ENCODE measurements at regions not wholly inside any gene's neighbourhood (a gene's known extent, or its start where the extent isn't known, plus 50 kb on each side); places are given as distances from the start of the nearest gene placed in this dataset.
A peak's percentile ranks its signal among the peaks of the same experiment; 100 is the strongest.

GRCh38 chr11:112728288-112728687 lies 232.9 kb upstream of the NCAM1 start:
- Mint-ChIP-seq H3K27me3 (peaks cover 4% of the 10 kb centered on the region), H3K9me3 (peaks cover 0 to 4% (median 0%) of the 10 kb centered on the region in 3 donors), H3K27ac (no peak overlapping the region), H3K4me3 (no peak overlapping the region), H3K4me1 (no peaks in the 10 kb centered on the region), H3K36me3 (no peaks in the 10 kb centered on the region)

DNA sequence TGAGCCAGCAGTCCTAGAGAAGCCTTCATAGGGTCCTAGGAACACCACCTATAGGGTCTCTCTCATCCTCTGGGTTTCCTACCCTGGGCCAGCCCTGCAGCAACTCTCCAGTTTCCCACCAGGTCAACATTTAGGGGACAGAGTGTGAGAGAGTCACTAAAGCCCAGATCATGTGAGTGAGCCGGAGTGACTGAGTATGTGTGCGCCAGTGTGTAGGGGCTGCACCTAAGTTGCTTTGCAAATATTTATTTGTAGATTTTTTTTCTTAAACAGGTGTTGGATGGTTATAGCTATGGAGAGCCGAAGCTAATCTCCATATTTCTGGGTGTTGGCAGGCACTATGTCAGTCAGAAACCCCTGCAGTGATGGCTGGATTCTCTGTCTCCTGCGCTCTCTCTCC lies 232.5 kb upstream of the NCAM1 start:
- no peak overlapping the region for H3K4me3 Mint-ChIP-seq
- no peak overlapping the region for H3K27ac Mint-ChIP-seq
- H3K9me3 Mint-ChIP-seq = peaks cover 0 to 4% (median 0%) of the 10 kb centered on the region in 3 donors
- H3K4me1 Mint-ChIP-seq = no peaks in the 10 kb centered on the region
- H3K36me3 Mint-ChIP-seq = no peaks in the 10 kb centered on the region
- peaks cover 4% of the 10 kb centered on the region for H3K27me3 Mint-ChIP-seq

GRCh38 chr11:112730591-112730990 lies 230.6 kb upstream of the NCAM1 start:
- Mint-ChIP-seq H3K27me3 (peaks cover 4% of the 10 kb centered on the region), H3K4me1 (no peaks in the 10 kb centered on the region), H3K9me3 (peaks cover 0 to 4% (median 0%) of the 10 kb centered on the region in 3 donors), H3K27ac (no peak overlapping the region), H3K4me3 (no peak overlapping the region), H3K36me3 (no peaks in the 10 kb centered on the region)

GRCh38 chr11:112731538-112731937 lies 229.7 kb upstream of the NCAM1 start:
- Mint-ChIP-seq H3K9me3 (peaks cover 0 to 5% (median 0%) of the 10 kb centered on the region in 3 donors), H3K4me1 (no peaks in the 10 kb centered on the region), H3K27ac (no peak overlapping the region), H3K36me3 (no peaks in the 10 kb centered on the region), H3K4me3 (peak overlapping the region in 1 of 4 donors; percentile 13), H3K27me3 (peaks cover 2% of the 10 kb centered on the region)

DNA sequence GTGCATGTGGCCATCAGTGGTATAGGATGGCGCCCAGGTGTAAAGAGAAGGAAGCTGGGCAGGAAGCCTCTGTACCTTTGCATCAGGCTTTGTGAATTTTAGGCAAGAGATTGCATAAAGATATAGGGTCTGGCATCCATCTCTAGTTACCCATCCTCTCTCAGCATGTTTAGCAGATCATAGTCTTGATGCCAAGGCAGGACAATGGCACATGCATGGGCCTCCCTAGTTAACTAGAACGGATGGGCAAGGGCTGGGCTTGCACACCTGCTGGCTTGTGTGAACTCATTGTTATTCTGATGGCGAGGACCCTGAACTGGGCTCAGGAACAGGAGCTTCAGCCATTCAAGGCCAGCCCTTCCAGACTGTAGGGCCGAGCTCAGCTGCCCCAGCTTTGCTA lies 229.2 kb upstream of the NCAM1 start:
- Mint-ChIP-seq H3K27ac (no peak overlapping the region), H3K4me1 (no peaks in the 10 kb centered on the region), H3K27me3 (peaks cover 2% of the 10 kb centered on the region), H3K9me3 (peaks cover 0 to 5% (median 0%) of the 10 kb centered on the region in 3 donors), H3K36me3 (no peaks in the 10 kb centered on the region), H3K4me3 (peak overlapping the region in 1 of 4 donors; percentile 13)

GRCh38 chr11:112734207-112734606 lies 227.0 kb upstream of the NCAM1 start:
- H3K36me3 Mint-ChIP-seq = no peaks in the 10 kb centered on the region
- H3K4me3 Mint-ChIP-seq = no peak overlapping the region
- peaks cover 5% of the 10 kb centered on the region for H3K27me3 Mint-ChIP-seq
- H3K4me1 Mint-ChIP-seq = no peaks in the 10 kb centered on the region
- peaks cover 0 to 5% (median 0%) of the 10 kb centered on the region in 3 donors for H3K9me3 Mint-ChIP-seq
- no peak overlapping the region for H3K27ac Mint-ChIP-seq

DNA sequence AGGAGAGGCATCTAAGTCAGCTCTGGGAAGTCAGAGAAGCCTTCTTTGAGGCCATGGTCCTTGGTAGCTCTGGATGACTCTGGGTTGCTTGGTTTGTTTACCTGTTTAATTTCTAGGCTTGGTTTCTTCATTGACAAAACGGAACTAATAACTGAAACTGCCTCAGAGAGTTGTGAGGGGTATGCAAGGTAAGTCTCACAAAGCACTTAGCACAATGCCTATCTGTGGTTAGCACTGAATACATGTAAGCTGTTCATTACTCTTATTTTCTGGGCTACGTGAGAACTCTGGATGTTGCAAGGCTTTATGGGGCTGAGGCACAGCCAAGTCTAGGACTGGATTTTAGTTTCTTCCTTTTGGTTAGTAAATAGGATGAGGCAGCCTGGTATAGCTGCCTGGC lies 225.8 kb upstream of the NCAM1 start:
- no peaks in the 10 kb centered on the region for H3K36me3 Mint-ChIP-seq
- no peaks in the 10 kb centered on the region for H3K4me1 Mint-ChIP-seq
- H3K27ac Mint-ChIP-seq = no peak overlapping the region
- no peak overlapping the region for H3K4me3 Mint-ChIP-seq
- H3K9me3 Mint-ChIP-seq = peaks cover 0 to 5% (median 0%) of the 10 kb centered on the region in 3 donors
- H3K27me3 Mint-ChIP-seq = peaks cover 5% of the 10 kb centered on the region

GRCh38 chr11:112744041-112744440 lies 217.2 kb upstream of the NCAM1 start:
- H3K27me3 Mint-ChIP-seq = peaks cover 7% of the 10 kb centered on the region

GRCh38 chr11:112745973-112746372 lies 215.2 kb upstream of the NCAM1 start:
- Mint-ChIP-seq H3K27me3 (peaks cover 7% of the 10 kb centered on the region), H3K27ac (no peak overlapping the region)

More at GRCh38 chr11:112744041-112744440, 217.2 kb upstream of the NCAM1 start:
- no peaks in the 10 kb centered on the region for H3K36me3 Mint-ChIP-seq
- H3K4me3 Mint-ChIP-seq = no peak overlapping the region
- no peaks in the 10 kb centered on the region for H3K4me1 Mint-ChIP-seq
- no peak overlapping the region for H3K27ac Mint-ChIP-seq
- H3K9me3 Mint-ChIP-seq = peaks cover 0 to 2% (median 2%) of the 10 kb centered on the region in 3 donors

GRCh38 chr11:112748252-112748651 lies 213.0 kb upstream of the NCAM1 start:
- H3K36me3 Mint-ChIP-seq = no peaks in the 10 kb centered on the region
- H3K27me3 Mint-ChIP-seq = peaks cover 7% of the 10 kb centered on the region
- H3K9me3 Mint-ChIP-seq = peaks cover 0 to 2% (median 2%) of the 10 kb centered on the region in 3 donors
- H3K4me3 Mint-ChIP-seq = peak overlapping the region in 1 of 4 donors; percentile 48
- no peaks in the 10 kb centered on the region for H3K4me1 Mint-ChIP-seq
- H3K27ac Mint-ChIP-seq = no peak overlapping the region

More at GRCh38 chr11:112745973-112746372, 215.2 kb upstream of the NCAM1 start:
- no peaks in the 10 kb centered on the region for H3K36me3 Mint-ChIP-seq
- no peaks in the 10 kb centered on the region for H3K4me1 Mint-ChIP-seq
- peaks cover 0 to 2% (median 2%) of the 10 kb centered on the region in 3 donors for H3K9me3 Mint-ChIP-seq
- peak overlapping the region in 3 of 4 donors; percentile 34 to 49 (median 34) for H3K4me3 Mint-ChIP-seq

GRCh38 chr11:112748713-112749543 lies 212.3 kb upstream of the NCAM1 start:
- Mint-ChIP-seq H3K9me3 (peaks cover 0 to 2% (median 2%) of the 10 kb centered on the region in 3 donors), H3K36me3 (no peaks in the 10 kb centered on the region), H3K4me1 (no peaks in the 10 kb centered on the region), H3K4me3 (no peak overlapping the region), H3K27me3 (peaks cover 7% of the 10 kb centered on the region), H3K27ac (no peak overlapping the region)

DNA sequence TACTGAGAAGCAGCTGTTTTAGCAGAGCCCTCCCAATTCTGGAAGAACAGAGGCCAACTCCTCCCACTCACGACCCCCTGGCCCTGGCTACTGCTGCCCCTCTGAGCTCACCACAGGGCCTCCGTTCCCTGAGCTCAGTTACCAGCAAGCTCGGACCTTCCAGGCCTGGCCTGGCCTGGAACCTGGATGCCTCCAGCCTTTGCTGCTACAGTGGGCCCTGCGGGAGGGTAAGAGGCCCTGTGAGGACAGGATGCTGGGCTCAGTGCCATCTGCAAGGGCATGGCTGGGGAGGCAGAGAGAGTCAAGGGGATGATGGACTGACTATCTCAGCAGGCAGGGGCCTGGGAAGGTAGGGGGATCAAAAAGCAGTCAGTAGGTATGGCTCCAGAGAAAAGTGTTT lies 209.9 kb upstream of the NCAM1 start:
- H3K4me1 Mint-ChIP-seq = no peaks in the 10 kb centered on the region
- H3K27ac Mint-ChIP-seq = no peak overlapping the region
- H3K9me3 Mint-ChIP-seq = peaks cover 0 to 2% (median 0%) of the 10 kb centered on the region in 3 donors
- H3K27me3 Mint-ChIP-seq = peaks cover 1% of the 10 kb centered on the region
- H3K36me3 Mint-ChIP-seq = no peaks in the 10 kb centered on the region
- H3K4me3 Mint-ChIP-seq = no peak overlapping the region

DNA sequence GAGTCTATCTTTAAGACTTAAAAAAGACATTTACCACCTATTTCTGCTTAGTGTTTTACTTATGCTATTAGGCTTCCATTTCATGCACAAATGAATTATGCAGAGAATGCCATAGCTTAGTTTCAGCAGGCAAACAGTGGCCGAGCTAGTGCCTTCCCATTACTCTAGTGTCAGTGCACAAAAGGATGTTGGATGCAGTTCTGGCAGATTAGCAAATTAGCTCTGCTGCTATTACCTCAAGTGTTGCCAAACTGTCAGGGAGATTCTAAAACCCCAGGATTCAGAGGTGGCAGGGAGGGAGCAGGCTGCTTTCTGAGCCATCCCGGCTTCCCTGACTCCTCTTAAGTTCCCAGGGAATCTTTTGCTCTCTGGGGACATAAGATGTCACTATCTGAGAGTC lies 209.4 kb upstream of the NCAM1 start:
- Mint-ChIP-seq H3K36me3 (no peaks in the 10 kb centered on the region), H3K27ac (no peak overlapping the region), H3K4me1 (no peaks in the 10 kb centered on the region), H3K9me3 (peaks cover 0 to 2% (median 0%) of the 10 kb centered on the region in 3 donors), H3K4me3 (no peak overlapping the region), H3K27me3 (peaks cover 1% of the 10 kb centered on the region)

DNA sequence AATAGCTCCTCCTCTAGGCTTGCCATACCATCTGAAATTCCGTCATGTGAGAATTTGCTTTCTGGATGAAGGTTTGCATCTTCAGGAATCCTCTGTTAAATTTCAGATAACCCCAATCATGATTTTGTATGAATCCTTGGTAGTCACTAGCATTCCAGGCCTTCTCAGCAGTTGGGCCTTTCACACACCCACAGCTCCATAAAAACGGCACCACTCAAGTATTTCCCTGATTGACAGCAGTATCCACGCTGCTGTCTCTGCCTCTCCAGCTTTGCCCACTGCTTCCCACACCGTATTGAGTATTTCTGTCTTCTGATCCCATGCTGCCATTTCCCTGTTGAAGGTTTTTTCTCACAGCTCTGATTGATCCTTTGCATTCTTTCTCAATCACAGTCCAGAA lies 208.7 kb upstream of the NCAM1 start:
- Mint-ChIP-seq H3K27ac (no peak overlapping the region), H3K9me3 (no peaks in the 10 kb centered on the region), H3K4me1 (no peaks in the 10 kb centered on the region), H3K4me3 (no peak overlapping the region), H3K36me3 (no peaks in the 10 kb centered on the region), H3K27me3 (peaks cover 1% of the 10 kb centered on the region)

DNA sequence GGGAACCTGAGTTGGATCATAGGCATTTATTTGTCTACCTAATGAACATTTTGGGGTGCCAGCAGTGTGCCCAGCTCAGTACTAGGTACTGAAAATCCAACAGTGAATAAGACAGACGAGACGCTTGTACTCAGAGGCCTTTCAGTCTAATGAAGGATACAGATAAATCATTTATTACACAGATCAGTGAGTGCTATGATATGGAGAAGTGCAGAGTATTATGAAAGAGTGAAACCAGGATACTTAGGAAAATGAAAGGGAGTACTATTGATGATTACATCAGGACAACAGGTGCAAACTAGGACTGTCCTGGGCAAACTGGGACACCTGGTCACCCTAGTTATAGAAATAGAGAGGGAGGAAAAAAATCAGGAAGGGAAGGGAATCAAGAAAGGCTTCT lies 207.5 kb upstream of the NCAM1 start:
- H3K27ac Mint-ChIP-seq = no peak overlapping the region
- no peaks in the 10 kb centered on the region for H3K9me3 Mint-ChIP-seq
- H3K27me3 Mint-ChIP-seq = peaks cover 1% of the 10 kb centered on the region
- H3K36me3 Mint-ChIP-seq = no peaks in the 10 kb centered on the region
- no peak overlapping the region for H3K4me3 Mint-ChIP-seq
- H3K4me1 Mint-ChIP-seq = no peaks in the 10 kb centered on the region

GRCh38 chr11:112759418-112759817 lies 201.8 kb upstream of the NCAM1 start:
- H3K4me1 Mint-ChIP-seq = no peaks in the 10 kb centered on the region
- no peaks in the 10 kb centered on the region for H3K9me3 Mint-ChIP-seq

More at GRCh38 chr11:112759418-112759817, 201.8 kb upstream of the NCAM1 start:
- Mint-ChIP-seq H3K36me3 (no peaks in the 10 kb centered on the region), H3K4me3 (no peak overlapping the region), H3K27ac (no peak overlapping the region), H3K27me3 (peaks cover under 1% of the 10 kb centered on the region)

Measured in IgD-negative memory B cell (primary cell).